GM21528 (cell line): ENCODE measurements at regions not wholly inside any gene's neighbourhood (a gene's known extent, or its start where the extent isn't known, plus 50 kb on each side); places are given as distances from the start of the nearest gene placed in this dataset.
"Not testable (repeated sequence)": the region's sequence is repeated elsewhere in the genome, so short reads cannot be mapped to it uniquely, and the experiment has no call there.

ENCODE experiments used
- ATAC-seq: cut with Tn5 transposase; IDR thresholded peaks from one replicate; pipeline ENCODE4 v1.9.1; 2021; ENCODE audit warnings: mild to moderate bottlenecking, moderate library complexity; ENCODE audit not compliant: unreplicated experiment, low FRiP score

GRCh38 chr4:187370918-187371317 is 624.7 kb upstream of the ZFP42 start:
- ATAC-seq, result no peak

GRCh38 chr4:187378441-187378840 is 617.1 kb upstream of the ZFP42 start:
- no peak for ATAC-seq

- ATAC-seq, result no peak
These were observed 615.4 kb upstream of the ZFP42 start for GRCh38 chr4:187380181-187380581.

- ATAC-seq, result no peak
These were observed 612.4 kb upstream of the ZFP42 start for GRCh38 chr4:187383181-187383580.

GRCh38 chr4:187387739-187388138 is 607.8 kb upstream of the ZFP42 start:
- no peak for ATAC-seq

- ATAC-seq, result no peak
These were observed 606.2 kb upstream of the ZFP42 start for GRCh38 chr4:187389420-187389819.

- ATAC-seq, result no peak
These were observed 604.9 kb upstream of the ZFP42 start for GRCh38 chr4:187390646-187391045.

GRCh38 chr4:187393531-187394344 is 601.8 kb upstream of the ZFP42 start:
- ATAC-seq, result no peak

GRCh38 chr4:187396106-187396505 is 599.5 kb upstream of the ZFP42 start:
- no peak for ATAC-seq

GRCh38 chr4:187408447-187408846 is 587.1 kb upstream of the ZFP42 start:
- ATAC-seq, result not testable (repeated sequence)

GRCh38 chr4:187413564-187414358 is 581.8 kb upstream of the ZFP42 start:
- ATAC-seq, result no peak

GRCh38 chr4:187414716-187415115 is 580.9 kb upstream of the ZFP42 start:
- ATAC-seq, result no peak

- no peak for ATAC-seq
These were observed 580.3 kb upstream of the ZFP42 start for GRCh38 chr4:187415231-187415630.

- ATAC-seq, result no peak
These were observed 579.4 kb upstream of the ZFP42 start for GRCh38 chr4:187416216-187416615.

- ATAC-seq, result no peak
These were observed 577.9 kb upstream of the ZFP42 start for GRCh38 chr4:187417721-187418120.

- no peak for ATAC-seq
These were observed 572.9 kb upstream of the ZFP42 start for GRCh38 chr4:187422655-187423054.

- ATAC-seq, result no peak
These were observed 570.9 kb upstream of the ZFP42 start for GRCh38 chr4:187424636-187425035.

GRCh38 chr4:187426511-187426910 is 569.1 kb upstream of the ZFP42 start:
- ATAC-seq, result no peak

GRCh38 chr4:187432310-187432709 is 563.3 kb upstream of the ZFP42 start:
- ATAC-seq, result no peak

GRCh38 chr4:187433141-187433540 is 562.4 kb upstream of the ZFP42 start:
- no peak for ATAC-seq

- ATAC-seq, result no peak
These were observed 559.3 kb upstream of the ZFP42 start for GRCh38 chr4:187436251-187436650.

GRCh38 chr4:187444061-187444460 is 551.5 kb upstream of the ZFP42 start:
- no peak for ATAC-seq
